H9 (cell line): ENCODE measurements at regions not wholly inside any gene's neighbourhood (a gene's known extent, or its start where the extent isn't known, plus 50 kb on each side); places are given as distances from the start of the nearest gene placed in this dataset.

Source experiments
- DNase-seq: peaks from one replicate; pipeline ENCODE4 v3.0.0-alpha.2; 2017
- H2AFZ ChIP-seq: one replicate; pipeline ENCODE4 v1.6.1; 2013; ENCODE audit warnings: mild to moderate bottlenecking, low read length, control low read depth, moderate library complexity
- H2AK5ac ChIP-seq: 2 replicates; pipeline ENCODE4 v1.6.1; 2013; ENCODE audit warnings: low read length, control low read depth, mixed read lengths; ENCODE audit not compliant: insufficient read length
- H2BK120ac ChIP-seq: one replicate; pipeline ENCODE4 v1.6.1; 2013; ENCODE audit warnings: low read depth, mild to moderate bottlenecking, low read length, control low read depth, inconsistent platforms; ENCODE audit not compliant: poor library complexity, severe bottlenecking
- H2BK12ac ChIP-seq: 2 replicates; pipeline ENCODE4 v1.6.1; 2013; ENCODE audit warnings: low read length, control low read depth, mixed read lengths, low read depth; ENCODE audit not compliant: insufficient read length
- H2BK15ac ChIP-seq: 2 replicates; pipeline ENCODE4 v1.6.1; 2013; ENCODE audit warnings: low read depth, low read length, control low read depth
- H2BK20ac ChIP-seq: one replicate; pipeline ENCODE4 v1.6.1; 2013; ENCODE audit warnings: low read depth, mild to moderate bottlenecking, low read length, control low read depth, inconsistent platforms; ENCODE audit not compliant: poor library complexity, severe bottlenecking
- H2BK5ac ChIP-seq: 2 replicates; pipeline ENCODE4 v1.6.1; 2013; ENCODE audit warnings: low read length, control low read depth, mixed read lengths; ENCODE audit not compliant: insufficient read length
- H3K14ac ChIP-seq: 2 replicates; pipeline ENCODE4 v1.6.1; 2013; ENCODE audit warnings: low read length, control low read depth; ENCODE audit not compliant: insufficient read depth
- H3K18ac ChIP-seq: 2 replicates; pipeline ENCODE4 v1.6.1; 2013; ENCODE audit warnings: low read depth, mild to moderate bottlenecking, mixed read lengths, low read length, control low read depth; ENCODE audit not compliant: insufficient read length
- H3K23ac ChIP-seq: 2 replicates; pipeline ENCODE4 v1.6.1; 2013; ENCODE audit warnings: low read length, control low read depth, mixed read lengths, low read depth; ENCODE audit not compliant: insufficient read length
- H3K23me2 ChIP-seq: 2 replicates; pipeline ENCODE4 v1.6.1; 2013; ENCODE audit warnings: low read depth, mild to moderate bottlenecking, mixed read lengths, low read length, control low read depth; ENCODE audit not compliant: insufficient read length, poor library complexity, severe bottlenecking
- H3K27ac ChIP-seq: 2 replicates; pipeline ENCODE4 v1.5.1; 2013; ENCODE audit warnings: low read length, control low read depth, mixed read lengths, low read depth; ENCODE audit not compliant: insufficient read length
- H3K27me3 ChIP-seq: 2 replicates; pipeline ENCODE4 v1.6.1; 2013; ENCODE audit warnings: low read length, control low read depth, inconsistent platforms; ENCODE audit not compliant: insufficient read depth
- H3K4ac ChIP-seq: 2 replicates; pipeline ENCODE4 v1.6.1; 2013; ENCODE audit warnings: low read depth, mild to moderate bottlenecking, control low read depth, inconsistent platforms, low read length, moderate library complexity
- H3K4me1 ChIP-seq: 2 replicates; pipeline ENCODE4 v1.6.1; 2013; ENCODE audit warnings: low read length, control low read depth, inconsistent platforms; ENCODE audit not compliant: insufficient read depth
- H3K4me2 ChIP-seq: 2 replicates; pipeline ENCODE4 v1.6.1; 2013; ENCODE audit warnings: low read length, control low read depth, mixed read lengths; ENCODE audit not compliant: insufficient read length, insufficient read depth
- H3K56ac ChIP-seq: 2 replicates; pipeline ENCODE4 v1.6.1; 2013; ENCODE audit warnings: low read depth, mild to moderate bottlenecking, mixed read lengths, low read length, control low read depth; ENCODE audit not compliant: insufficient read length
- H3K79me1 ChIP-seq: 2 replicates; pipeline ENCODE4 v1.6.1; 2013; ENCODE audit warnings: low read depth, mild to moderate bottlenecking, moderate library complexity, low read length, control low read depth, inconsistent platforms; ENCODE audit not compliant: insufficient read depth, poor library complexity, severe bottlenecking
- H3K79me2 ChIP-seq: 2 replicates; pipeline ENCODE4 v1.6.1; 2013; ENCODE audit warnings: low read length, control low read depth, inconsistent platforms; ENCODE audit not compliant: insufficient read depth
- H3K9ac ChIP-seq: 2 replicates; pipeline ENCODE4 v1.6.1; 2013; ENCODE audit warnings: low read length, control low read depth, mixed read lengths; ENCODE audit not compliant: insufficient read length; ENCODE audit errors: extremely low read depth
- H3K9me3 ChIP-seq: one replicate; pipeline ENCODE4 v1.6.1; 2013; ENCODE audit warnings: low read depth, low read length, inconsistent platforms; ENCODE audit not compliant: control insufficient read depth
- H3T11ph ChIP-seq: one replicate; pipeline ENCODE4 v1.6.1; 2013; ENCODE audit warnings: mild to moderate bottlenecking, low read length, control low read depth, inconsistent platforms
- H4K20me1 ChIP-seq: one replicate; pipeline ENCODE4 v1.6.1; 2013; ENCODE audit not compliant: control insufficient read depth, insufficient read length, insufficient read depth
- H4K5ac ChIP-seq: 2 replicates; pipeline ENCODE4 v1.6.1; 2013; ENCODE audit warnings: low read depth, mild to moderate bottlenecking, mixed read lengths, low read length, control low read depth; ENCODE audit not compliant: insufficient read length
- H4K8ac ChIP-seq: replicated peaks from 2 replicates; pipeline ENCODE4 v1.6.1; 2013; ENCODE audit warnings: low read length, control low read depth, mixed read lengths, low read depth; ENCODE audit not compliant: insufficient read length
- H4K91ac ChIP-seq: 2 replicates; pipeline ENCODE4 v1.6.1; 2013; ENCODE audit warnings: low read depth, mild to moderate bottlenecking, moderate library complexity, mixed read lengths, low read length, control low read depth; ENCODE audit not compliant: insufficient read length
- H3K27ac Mint-ChIP-seq, 3 experiments: 2 replicates in 2 of 3; 3 replicates in 1 of 3; pipeline ENCODE4 v1.8.0; 2020 to 2021; ENCODE audit warnings: mixed read lengths in 3 of 3, mild to moderate bottlenecking in 1 of 3, moderate library complexity in 1 of 3
- H3K27me3 Mint-ChIP-seq: 2 replicates; pipeline ENCODE4 v1.8.0; 2021; ENCODE audit warnings: low read depth, mild to moderate bottlenecking, moderate library complexity, mixed read lengths
- H3K36me3 Mint-ChIP-seq, 3 experiments: 2 replicates in 2 of 3; 3 replicates in 1 of 3; pipeline ENCODE4 v1.8.0; 2020 to 2021; ENCODE audit warnings: low read depth in 3 of 3, mixed read lengths in 3 of 3; ENCODE audit not compliant: insufficient read depth in 1 of 3
- H3K4me1 Mint-ChIP-seq, 2 experiments: 2 replicates each; pipeline ENCODE4 v1.8.0; 2020; ENCODE audit warnings: mixed read lengths in 2 of 2
- H3K4me3 Mint-ChIP-seq, 2 experiments: 2 replicates in 1 of 2; 3 replicates in 1 of 2; pipeline ENCODE4 v1.8.0; 2020 to 2021; ENCODE audit warnings: mild to moderate bottlenecking in 2 of 2, mixed read lengths in 2 of 2, moderate library complexity in 1 of 2
- H3K9me3 Mint-ChIP-seq, 2 experiments: 2 replicates in 1 of 2; 3 replicates in 1 of 2; pipeline ENCODE4 v1.8.0; 2020; ENCODE audit warnings: mild to moderate bottlenecking in 2 of 2, mixed read lengths in 2 of 2, moderate library complexity in 1 of 2
- CTCF ChIP-seq: fragments of 200-600 bp; sonication (generic); conservative IDR thresholded peaks from 3 replicates; pipeline ENCODE4 v1.8.0; 2021; ENCODE audit warnings: antibody characterized with exemption, mild to moderate bottlenecking
- WGBS: extraction: QIAGEN DNeasy Blood & Tissue Kit; methylation state at CpG from one replicate; pipeline ENCODE4 v1.1.7; 2013; ENCODE audit warnings: missing lambda C conversion rate, low lambda C conversion rate, mixed read lengths; ENCODE audit not compliant: insufficient read length; ENCODE audit errors: extremely low coverage; 5-methylcytosine and 5-hydroxymethylcytosine counted together

- H3K27me3 ChIP-seq = peaks cover 21% of the 10 kb centered on the region; the same call in 1 of the 2 replicates
- H3K9me3 ChIP-seq = no peaks in the 10 kb centered on the region
- Mint-ChIP-seq H3K27me3 (peaks cover 82% of the 10 kb centered on the region), H3K4me1 (peaks cover 42 to 68% of the 10 kb centered on the region in 2 experiments), H3K4me3 (no peak overlapping the region; a peak in 1 of 5 replicates), H3K27ac (no peak overlapping the region), H3K9me3 (no peaks in the 10 kb centered on the region; a peak in 1 of 5 replicates), H3K36me3 (no peaks in the 10 kb centered on the region)
- no CpG with 5 or more reads among the region's 4 CpGs for WGBS
- H3K18ac ChIP-seq = no peak overlapping the region
- peaks cover 5% of the 10 kb centered on the region for H3K23me2 ChIP-seq
- TF ChIP-seq CTCF = no peak
- no peak for DNase-seq
- no peaks in the 10 kb centered on the region for H3K79me1 ChIP-seq
- H4K8ac ChIP-seq = no peak overlapping the region
- no peak overlapping the region for H2AK5ac ChIP-seq
- no peak overlapping the region for H2BK20ac ChIP-seq
- H3K79me2 ChIP-seq = no peaks in the 10 kb centered on the region
- no peak overlapping the region for H3K27ac ChIP-seq
- H3T11ph ChIP-seq = no peak overlapping the region
- no peak overlapping the region for H2BK15ac ChIP-seq
- no peak overlapping the region for H4K5ac ChIP-seq
- H4K91ac ChIP-seq = no peak overlapping the region
- H3K23ac ChIP-seq = no peak overlapping the region
- H3K4me2 ChIP-seq = no peak overlapping the region
- no peak overlapping the region for H2BK5ac ChIP-seq
- no peak overlapping the region for H3K4ac ChIP-seq
- H3K9ac ChIP-seq = no peak overlapping the region
- no peak overlapping the region for H3K56ac ChIP-seq
- H2BK120ac ChIP-seq = no peak overlapping the region
- H4K20me1 ChIP-seq = no peaks in the 10 kb centered on the region
- no peak overlapping the region for H2AFZ ChIP-seq
- H3K14ac ChIP-seq = no peak overlapping the region
- H2BK12ac ChIP-seq = no peak overlapping the region
- 0 out of 2 replicates have a peak, but pooled peaks cover 4% of the 10 kb centered on the region for H3K4me1 ChIP-seq
Measured at GRCh38 chr17:49914096-49914490, 54.9 kb upstream of the DLX4 start.
